ENCODE measurements at regions not wholly inside any gene's neighbourhood (a gene's known extent, or its start where the extent isn't known, plus 50 kb on each side); places are given as distances from the start of the nearest gene placed in this dataset.

- Histone ChIP-seq H3K4me1 (peaks cover 43% of the 10 kb centered on the region), H3K4me3 (no peak overlapping the region), H3K36me3 (replicated peaks in 1 of 2; ENCODE audit: insufficient read depth in 1 of 2, low read depth in 2 of 2) (no peaks in the 10 kb centered on the region), H3K27ac (peak overlapping the region in 2 of 4 donors; percentile 32 to 54), H3K27me3 (no peaks in the 10 kb centered on the region), H3K9me3 (no peaks in the 10 kb centered on the region)
- intact Hi-C loops (cut with DNase I), result no loop called here
- no peak for TF ChIP-seq CTCF (IDR thresholded peaks at IDR 0.05)
- TF ChIP-seq POLR2A (IDR thresholded peaks at IDR 0.05), result no peak
- WGBS, 2 donors, result 63 to 95% methylated on average over 6 of the region's 6 CpGs
- ATAC-seq (no peak), DNase-seq (no peak)
Measured at GRCh38 chr3:193825617-193826016, 232.6 kb downstream of the OPA1 start.

DNA sequence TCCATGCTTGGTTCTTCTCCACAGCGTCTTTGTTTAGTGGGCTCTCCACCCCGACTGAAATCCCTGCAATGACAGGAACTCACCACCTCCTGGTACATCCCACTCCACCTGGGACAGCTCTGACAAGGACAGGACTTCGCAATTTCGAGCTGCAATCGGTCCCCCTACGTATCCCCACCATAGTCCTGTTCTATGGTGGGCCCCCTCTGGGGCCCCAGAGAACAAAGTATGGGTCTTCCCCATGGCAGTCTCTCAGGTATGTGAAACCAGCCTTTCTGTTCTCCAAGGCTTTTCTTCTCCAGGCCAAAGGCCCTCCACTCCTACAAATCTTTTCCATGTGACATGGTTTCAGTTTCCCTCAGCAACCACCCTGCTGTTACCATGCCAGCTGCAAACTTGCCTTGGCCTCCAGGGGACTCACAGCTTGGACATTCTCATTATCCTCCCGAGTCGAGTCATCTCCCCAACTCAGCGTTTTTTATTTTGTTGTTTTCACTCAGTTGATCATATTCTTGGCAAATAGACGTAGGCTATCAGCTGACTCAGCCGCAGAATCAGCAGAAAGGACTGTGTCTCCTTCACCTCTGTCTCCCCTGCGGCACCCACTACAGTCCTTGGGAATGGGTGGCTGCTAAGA lies 233.3 kb downstream of the OPA1 start:
- ATAC-seq (peak; percentile 61), DNase-seq (peak in 3 of 4 donors; percentile 68 to 79 (median 75))
- intact Hi-C loops (cut with DNase I), result no loop called here
- no peaks in the 10 kb centered on the region for H3K27me3 ChIP-seq
- peak overlapping the region; percentile 7 to 54 (median 42) for H3K27ac ChIP-seq
- no peak overlapping the region for H3K4me3 ChIP-seq
- peaks cover 43% of the 10 kb centered on the region for H3K4me1 ChIP-seq
- H3K9me3 ChIP-seq, result no peaks in the 10 kb centered on the region
- TF ChIP-seq POLR2A (IDR thresholded peaks at IDR 0.05), result no peak
- TF ChIP-seq CTCF (IDR thresholded peaks at IDR 0.05), result peak in 4 of 7 experiments; percentile 13 to 42 (median 31)
- H3K36me3 ChIP-seq (replicated peaks in 1 of 2; ENCODE audit: insufficient read depth in 1 of 2, low read depth in 2 of 2), result no peaks in the 10 kb centered on the region
- 59 to 79% methylated on average over 11 to 12 of the region's 12 CpGs for WGBS, 2 donors

- WGBS, 2 donors, result 59 to 74% methylated on average over 7 of the region's 7 CpGs
- ATAC-seq, result no peak
- Histone ChIP-seq H3K9me3 (no peaks in the 10 kb centered on the region), H3K4me3 (no peak overlapping the region), H3K36me3 (replicated peaks in 1 of 2; ENCODE audit: insufficient read depth in 1 of 2, low read depth in 2 of 2) (no peaks in the 10 kb centered on the region), H3K27me3 (no peaks in the 10 kb centered on the region), H3K4me1 (peaks cover 43% of the 10 kb centered on the region), H3K27ac (peak overlapping the region in 3 of 4 donors; percentile 32 to 54 (median 51))
- DNase-seq, result no peak
- intact Hi-C loops (cut with DNase I), result no loop called here
- TF ChIP-seq POLR2A (IDR thresholded peaks at IDR 0.05) (no peak), CTCF (IDR thresholded peaks at IDR 0.05) (no peak)
Measured at GRCh38 chr3:193827040-193827669, 234.1 kb downstream of the OPA1 start.

GRCh38 chr3:193827871-193828270 lies 234.9 kb downstream of the OPA1 start:
- H3K27me3 ChIP-seq, result no peaks in the 10 kb centered on the region
- H3K4me1 ChIP-seq, result peaks cover 43% of the 10 kb centered on the region
- H3K36me3 ChIP-seq (replicated peaks in 1 of 2; ENCODE audit: insufficient read depth in 1 of 2, low read depth in 2 of 2), result no peaks in the 10 kb centered on the region
- TF ChIP-seq POLR2A (IDR thresholded peaks at IDR 0.05) (no peak), CTCF (IDR thresholded peaks at IDR 0.05) (no peak)
- intact Hi-C loops (cut with DNase I), result no loop called here
- H3K4me3 ChIP-seq, result no peak overlapping the region
- WGBS, 2 donors, result 48% methylated on average over 2 of the region's 2 CpGs
- ATAC-seq, result no peak
- DNase-seq, result no peak
- peak overlapping the region; percentile 8 to 52 (median 32) for H3K27ac ChIP-seq
- H3K9me3 ChIP-seq, result no peaks in the 10 kb centered on the region
